Suprapubic skin (tissue), 3 donors: ENCODE measurements at regions not wholly inside any gene's neighbourhood (a gene's known extent, or its start where the extent isn't known, plus 50 kb on each side); places are given as distances from the start of the nearest gene placed in this dataset.

Source experiments
- CTCF ChIP-seq, 2 donors: fragments of 200-600 bp in 1 of 2; fragments of 450-650 bp in 1 of 2; sonication (generic) in 1 of 2; IDR thresholded peaks; one replicate each; pipeline ENCODE4 v1.5.1; 2016 to 2019; ENCODE audit warnings: antibody characterized with exemption in 2 of 2, mild to moderate bottlenecking in 1 of 2, moderate library complexity in 1 of 2
- EP300 ChIP-seq: sonication (generic); formaldehyde crosslinking; IDR thresholded peaks from one replicate; pipeline ENCODE4 v1.6.1; 2017; ENCODE audit warnings: antibody characterized with exemption
- POLR2A ChIP-seq, 2 donors: fragments of 450-650 bp; IDR thresholded peaks; one replicate each; pipeline ENCODE4 v1.6.1; 2017; ENCODE audit warnings: antibody characterized with exemption in 2 of 2, mild to moderate bottlenecking in 2 of 2, moderate library complexity in 2 of 2

GRCh38 chr20:6836821-6837374 is 69.4 kb downstream of the BMP2 start:
- TF ChIP-seq CTCF (IDR thresholded peaks at IDR 0.05) (no peak), EP300 (no peak), POLR2A (IDR thresholded peaks at IDR 0.05) (no peak)
